HepG2 (cell line): ENCODE measurements at regions not wholly inside any gene's neighbourhood (a gene's known extent, or its start where the extent isn't known, plus 50 kb on each side); places are given as distances from the start of the nearest gene placed in this dataset.
"Not testable (repeated sequence)": the region's sequence is repeated elsewhere in the genome, so short reads cannot be mapped to it uniquely, and the experiment has no call there.

ENCODE experiments used
- KLF15 ChIP-seq: sonication (generic); formaldehyde crosslinking; IDR thresholded peaks from 2 replicates; pipeline ENCODE4 v1.8.1; 2023; ENCODE audit warnings: borderline replicate concordance, mild to moderate bottlenecking, inconsistent platforms, missing genetic modification reagents, mixed read lengths
- NR2F6 ChIP-seq, 2 experiments: IDR thresholded peaks; 2 replicates each; pipeline ENCODE4 v1.6.1; 2016; ENCODE audit warnings: antibody characterized with exemption in 1 of 2, mild to moderate bottlenecking in 1 of 2
- ZBTB40 ChIP-seq, 2 experiments: fragments of 450-650 bp in 1 of 2; sonication (generic) in 1 of 2; formaldehyde crosslinking in 1 of 2; IDR thresholded peaks; 2 replicates each; pipeline versions ENCODE4 v1.6.1 to v1.8.0; 2016 to 2022; ENCODE audit warnings: antibody characterized with exemption in 1 of 2, mild to moderate bottlenecking in 1 of 2, missing genetic modification reagents in 1 of 2
- TF ChIP-seq, protein P1 (sequence below): sonication (generic); formaldehyde crosslinking; IDR thresholded peaks from 2 replicates; pipeline ENCODE4 v1.4.0; 2020; ENCODE audit warnings: mild to moderate bottlenecking, missing genetic modification reagents

DNA sequence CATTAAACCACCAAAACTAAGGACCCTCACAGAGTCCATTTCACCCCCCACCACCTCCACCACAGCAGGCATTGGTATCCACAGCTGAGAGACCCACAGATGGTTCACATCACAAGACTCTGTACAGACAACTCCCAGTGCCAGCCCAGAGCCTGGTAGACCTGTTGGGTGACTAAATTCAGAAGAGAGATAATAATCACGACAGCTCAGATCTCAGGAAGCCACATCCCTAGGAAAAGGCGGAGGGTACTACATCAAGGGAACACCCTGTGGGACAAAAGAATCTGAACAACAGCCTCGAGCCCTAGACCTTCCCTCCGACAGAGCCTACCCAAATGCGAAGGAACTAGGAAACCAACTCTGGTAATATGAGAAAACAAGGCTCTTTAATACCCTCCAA, 51.4 kb upstream of the TMEM45B start:
- not testable (repeated sequence) for TF ChIP-seq NR2F6 (IDR thresholded peaks at IDR 0.05); NR2F6 (CRISPR knock-in tag; IDR thresholded peaks at IDR 0.05); ZBTB40 (IDR thresholded peaks at IDR 0.05); ZBTB40 (CRISPR knock-in tag; IDR thresholded peaks at IDR 0.05); KLF15 (CRISPR knock-in tag)
- TF ChIP-seq, protein P1, sequence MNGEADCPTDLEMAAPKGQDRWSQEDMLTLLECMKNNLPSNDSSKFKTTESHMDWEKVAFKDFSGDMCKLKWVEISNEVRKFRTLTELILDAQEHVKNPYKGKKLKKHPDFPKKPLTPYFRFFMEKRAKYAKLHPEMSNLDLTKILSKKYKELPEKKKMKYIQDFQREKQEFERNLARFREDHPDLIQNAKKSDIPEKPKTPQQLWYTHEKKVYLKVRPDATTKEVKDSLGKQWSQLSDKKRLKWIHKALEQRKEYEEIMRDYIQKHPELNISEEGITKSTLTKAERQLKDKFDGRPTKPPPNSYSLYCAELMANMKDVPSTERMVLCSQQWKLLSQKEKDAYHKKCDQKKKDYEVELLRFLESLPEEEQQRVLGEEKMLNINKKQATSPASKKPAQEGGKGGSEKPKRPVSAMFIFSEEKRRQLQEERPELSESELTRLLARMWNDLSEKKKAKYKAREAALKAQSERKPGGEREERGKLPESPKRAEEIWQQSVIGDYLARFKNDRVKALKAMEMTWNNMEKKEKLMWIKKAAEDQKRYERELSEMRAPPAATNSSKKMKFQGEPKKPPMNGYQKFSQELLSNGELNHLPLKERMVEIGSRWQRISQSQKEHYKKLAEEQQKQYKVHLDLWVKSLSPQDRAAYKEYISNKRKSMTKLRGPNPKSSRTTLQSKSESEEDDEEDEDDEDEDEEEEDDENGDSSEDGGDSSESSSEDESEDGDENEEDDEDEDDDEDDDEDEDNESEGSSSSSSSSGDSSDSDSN (CRISPR knock-in tag) = not testable (repeated sequence)
